MM.1S (cell line): ENCODE measurements at regions not wholly inside any gene's neighbourhood (a gene's known extent, or its start where the extent isn't known, plus 50 kb on each side); places are given as distances from the start of the nearest gene placed in this dataset.

Experiments
- DNase-seq: peaks from one replicate; pipeline ENCODE4 v3.0.0-alpha.2; 2015
- H2AFZ ChIP-seq: fragments of 300-600 bp; sonication (generic); 2 replicates; pipeline ENCODE4 v1.6.0; 2016; ENCODE audit warnings: antibody characterized with exemption, low read length
- H3F3A ChIP-seq: fragments of 300-600 bp; sonication (generic); 2 replicates; pipeline ENCODE4 v1.6.1; 2016; ENCODE audit warnings: mild to moderate bottlenecking, antibody characterized with exemption, low read length, moderate library complexity, mixed read lengths; ENCODE audit not compliant: insufficient read depth
- H3K27ac ChIP-seq: fragments of 300-600 bp; sonication (generic); 2 replicates; pipeline ENCODE4 v1.5.1; 2016; ENCODE audit warnings: mild to moderate bottlenecking, low read length
- H3K27me3 ChIP-seq: fragments of 300-600 bp; sonication (generic); replicated peaks from 2 replicates; pipeline ENCODE4 v1.6.0; 2016; ENCODE audit warnings: low read length; ENCODE audit not compliant: insufficient read depth
- H3K36me3 ChIP-seq: fragments of 300-600 bp; sonication (generic); replicated peaks from 2 replicates; pipeline ENCODE4 v1.6.1; 2016; ENCODE audit warnings: mild to moderate bottlenecking, low read length, mixed read lengths; ENCODE audit not compliant: insufficient read depth
- H3K4me1 ChIP-seq: fragments of 300-600 bp; sonication (generic); 2 replicates; pipeline ENCODE4 v1.6.1; 2016; ENCODE audit warnings: low read length, mixed read lengths
- H3K4me2 ChIP-seq: fragments of 300-600 bp; sonication (generic); 2 replicates; pipeline ENCODE4 v1.6.0; 2016; ENCODE audit warnings: low read depth, low read length
- H3K4me3 ChIP-seq: fragments of 300-600 bp; sonication (generic); 2 replicates; pipeline ENCODE4 v1.5.1; 2016; ENCODE audit warnings: low read length, mixed read lengths
- H3K79me2 ChIP-seq: fragments of 300-600 bp; sonication (generic); 2 replicates; pipeline ENCODE4 v1.6.1; 2016; ENCODE audit warnings: mixed run types, low read length, mixed read lengths
- H3K9ac ChIP-seq: fragments of 300-600 bp; sonication (generic); 2 replicates; pipeline ENCODE4 v1.6.1; 2016; ENCODE audit warnings: low read length, mixed read lengths
- H3K9me2 ChIP-seq: fragments of 300-600 bp; sonication (generic); replicated peaks from 2 replicates; pipeline ENCODE4 v1.6.1; 2016; ENCODE audit warnings: mild to moderate bottlenecking, low read length, mixed read lengths; ENCODE audit not compliant: insufficient read depth
- H3K9me3 ChIP-seq: fragments of 300-600 bp; sonication (generic); replicated peaks from 2 replicates; pipeline ENCODE4 v1.6.1; 2016; ENCODE audit warnings: mild to moderate bottlenecking, low read length, mixed read lengths; ENCODE audit not compliant: insufficient read depth
- H4K20me1 ChIP-seq: fragments of 300-600 bp; sonication (generic); 2 replicates; pipeline ENCODE4 v1.6.1; 2016; ENCODE audit warnings: mild to moderate bottlenecking, low read length, moderate library complexity, mixed read lengths; ENCODE audit not compliant: insufficient read depth
- EZH2 ChIP-seq: fragments of 300-600 bp; sonication (generic); optimal IDR thresholded peaks from 2 replicates; pipeline ENCODE3; 2017; ENCODE audit warnings: low read depth, mild to moderate bottlenecking, antibody characterized with exemption, low read length, mixed read lengths
- EZH2phosphoT487 ChIP-seq: fragments of 300-600 bp; sonication (generic); IDR thresholded peaks from 2 replicates; pipeline ENCODE4 v1.6.1; 2018; ENCODE audit warnings: antibody characterized with exemption, low read length
- TF ChIP-seq, protein P1 (sequence below): fragments of 300-600 bp; sonication (generic); IDR thresholded peaks from 2 replicates; pipeline ENCODE4 v1.5.1; 2016; ENCODE audit warnings: antibody characterized with exemption, low read length, mixed read lengths

DNA sequence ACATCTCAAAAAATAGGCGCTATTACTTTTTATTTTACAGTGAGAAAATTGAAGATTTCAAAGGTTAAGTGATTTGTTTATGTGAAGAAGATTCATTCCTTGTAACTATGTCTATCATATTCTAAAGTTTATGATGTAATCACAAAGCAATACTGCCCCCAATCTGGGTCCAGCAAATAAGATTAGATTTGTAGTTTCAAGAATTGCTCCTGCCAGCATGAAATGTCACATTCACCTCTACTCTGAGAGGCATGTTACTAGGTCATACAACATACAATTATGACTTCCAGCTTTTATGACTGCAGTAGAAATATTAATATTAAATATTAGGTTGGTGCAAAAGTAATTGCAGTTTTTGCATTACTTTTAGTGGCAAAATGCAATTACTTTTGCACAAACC, 976.2 kb downstream of the FSTL5 start:
- Histone ChIP-seq H3K4me3 (no peak overlapping the region), H3K9me2 (no peaks in the 10 kb centered on the region), H3K4me2 (no peak overlapping the region), H3K27ac (no peak overlapping the region), H3K27me3 (no peaks in the 10 kb centered on the region), H4K20me1 (no peaks in the 10 kb centered on the region), H3F3A (no peaks in the 10 kb centered on the region), H3K79me2 (no peaks in the 10 kb centered on the region), H3K9me3 (no peaks in the 10 kb centered on the region), H3K4me1 (no peaks in the 10 kb centered on the region), H3K9ac (no peak overlapping the region), H3K36me3 (no peaks in the 10 kb centered on the region), H2AFZ (no peak overlapping the region)
- no peak for DNase-seq
- TF ChIP-seq EZH2phosphoT487 (no peak), EZH2 (no peak)
- TF ChIP-seq, protein P1, sequence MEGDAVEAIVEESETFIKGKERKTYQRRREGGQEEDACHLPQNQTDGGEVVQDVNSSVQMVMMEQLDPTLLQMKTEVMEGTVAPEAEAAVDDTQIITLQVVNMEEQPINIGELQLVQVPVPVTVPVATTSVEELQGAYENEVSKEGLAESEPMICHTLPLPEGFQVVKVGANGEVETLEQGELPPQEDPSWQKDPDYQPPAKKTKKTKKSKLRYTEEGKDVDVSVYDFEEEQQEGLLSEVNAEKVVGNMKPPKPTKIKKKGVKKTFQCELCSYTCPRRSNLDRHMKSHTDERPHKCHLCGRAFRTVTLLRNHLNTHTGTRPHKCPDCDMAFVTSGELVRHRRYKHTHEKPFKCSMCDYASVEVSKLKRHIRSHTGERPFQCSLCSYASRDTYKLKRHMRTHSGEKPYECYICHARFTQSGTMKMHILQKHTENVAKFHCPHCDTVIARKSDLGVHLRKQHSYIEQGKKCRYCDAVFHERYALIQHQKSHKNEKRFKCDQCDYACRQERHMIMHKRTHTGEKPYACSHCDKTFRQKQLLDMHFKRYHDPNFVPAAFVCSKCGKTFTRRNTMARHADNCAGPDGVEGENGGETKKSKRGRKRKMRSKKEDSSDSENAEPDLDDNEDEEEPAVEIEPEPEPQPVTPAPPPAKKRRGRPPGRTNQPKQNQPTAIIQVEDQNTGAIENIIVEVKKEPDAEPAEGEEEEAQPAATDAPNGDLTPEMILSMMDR: no peak

DNA sequence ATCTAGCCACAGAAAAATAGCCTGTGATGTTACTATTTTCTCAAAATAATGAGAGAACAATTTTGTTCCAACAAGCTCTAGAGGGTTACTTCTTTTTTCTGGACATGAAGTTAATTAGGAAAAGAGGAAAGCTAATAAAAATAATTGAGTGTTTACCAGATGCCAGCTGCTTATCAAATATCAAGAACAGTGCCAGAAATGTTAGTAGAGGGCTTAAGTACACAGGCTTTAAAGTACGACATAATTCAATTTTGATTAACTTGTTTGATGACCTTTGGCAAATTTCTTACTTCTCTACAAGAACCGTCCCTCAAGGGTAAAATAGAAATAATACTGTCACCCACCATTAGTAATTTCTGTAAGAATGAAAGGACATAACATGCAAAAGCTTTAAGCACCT, 977.0 kb downstream of the FSTL5 start:
- no peak for DNase-seq
- Histone ChIP-seq H3K9me3 (no peaks in the 10 kb centered on the region), H3K9me2 (no peaks in the 10 kb centered on the region), H3K4me2 (no peak overlapping the region), H3K4me3 (no peak overlapping the region), H2AFZ (no peak overlapping the region), H3K36me3 (no peaks in the 10 kb centered on the region), H3K79me2 (no peaks in the 10 kb centered on the region), H3K27ac (no peak overlapping the region), H3F3A (no peaks in the 10 kb centered on the region), H4K20me1 (no peaks in the 10 kb centered on the region), H3K9ac (no peak overlapping the region), H3K4me1 (no peaks in the 10 kb centered on the region), H3K27me3 (no peaks in the 10 kb centered on the region)
- TF ChIP-seq EZH2: no peak
- TF ChIP-seq EZH2phosphoT487: no peak

DNA sequence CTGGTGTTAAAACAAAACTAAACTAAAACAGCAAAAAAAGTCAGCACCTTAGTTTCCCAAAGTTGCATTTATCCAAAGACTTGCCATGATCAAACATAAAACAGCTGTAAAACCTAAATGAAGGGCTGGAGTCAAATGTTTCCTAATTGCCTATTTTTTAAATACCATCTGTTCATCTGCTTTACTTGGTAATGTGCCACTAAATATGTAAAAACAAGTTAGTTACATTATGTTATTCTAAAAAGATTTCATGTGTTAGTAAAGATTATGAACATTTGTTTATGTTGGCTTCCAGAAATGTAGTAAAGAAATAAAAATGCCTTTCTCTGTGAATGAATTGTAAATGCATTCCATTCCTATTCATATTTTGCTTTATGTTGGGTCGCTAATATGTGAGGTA, 977.8 kb downstream of the FSTL5 start:
- H3K4me1 ChIP-seq: no peaks in the 10 kb centered on the region
- no peaks in the 10 kb centered on the region for H3K27me3 ChIP-seq
- no peak overlapping the region for H3K27ac ChIP-seq
- H3K4me2 ChIP-seq: no peak overlapping the region
- H3K9me3 ChIP-seq: no peaks in the 10 kb centered on the region
- TF ChIP-seq, protein P1: no peak
- TF ChIP-seq EZH2phosphoT487: no peak
- TF ChIP-seq EZH2: no peak
- H2AFZ ChIP-seq: no peak overlapping the region
- H3K4me3 ChIP-seq: no peak overlapping the region
- H3K9me2 ChIP-seq: no peaks in the 10 kb centered on the region
- H3K79me2 ChIP-seq: no peaks in the 10 kb centered on the region
- no peak for DNase-seq
- H4K20me1 ChIP-seq: no peaks in the 10 kb centered on the region
- H3F3A ChIP-seq: no peaks in the 10 kb centered on the region
- H3K9ac ChIP-seq: no peak overlapping the region
- no peaks in the 10 kb centered on the region for H3K36me3 ChIP-seq

DNA sequence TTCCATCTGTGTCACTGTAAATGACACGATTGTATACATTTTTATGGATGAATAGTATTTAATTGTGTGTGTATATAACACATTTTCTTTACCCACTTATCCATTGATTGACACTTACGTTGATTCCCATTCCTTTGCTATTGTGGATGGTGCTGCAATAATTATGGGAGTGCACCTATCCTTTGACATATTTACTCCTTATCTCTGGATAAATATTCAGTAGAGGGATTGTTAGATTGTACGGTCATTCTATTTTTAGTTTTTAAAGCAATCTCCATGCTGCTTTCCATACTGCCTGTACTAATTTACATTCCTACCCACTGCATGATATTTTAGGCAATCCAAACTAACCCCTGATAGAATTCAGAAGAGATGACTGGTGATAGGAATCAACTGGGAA, 980.1 kb downstream of the FSTL5 start:
- H3K9me2 ChIP-seq: no peaks in the 10 kb centered on the region
- TF ChIP-seq, protein P1: no peak
- no peak for TF ChIP-seq EZH2
- TF ChIP-seq EZH2phosphoT487: no peak
- no peaks in the 10 kb centered on the region for H3K4me1 ChIP-seq
- H3K79me2 ChIP-seq: no peaks in the 10 kb centered on the region
- no peaks in the 10 kb centered on the region for H3K9me3 ChIP-seq
- no peak overlapping the region for H3K4me2 ChIP-seq
- DNase-seq: no peak
- H3K36me3 ChIP-seq: no peaks in the 10 kb centered on the region
- no peak overlapping the region for H3K9ac ChIP-seq
- no peaks in the 10 kb centered on the region for H3K27me3 ChIP-seq
- no peak overlapping the region for H3K27ac ChIP-seq
- H3K4me3 ChIP-seq: no peak overlapping the region
- no peaks in the 10 kb centered on the region for H4K20me1 ChIP-seq
- no peaks in the 10 kb centered on the region for H3F3A ChIP-seq
- H2AFZ ChIP-seq: no peak overlapping the region
